RWPE2 (cell line): ENCODE measurements at regions not wholly inside any gene's neighbourhood (a gene's known extent, or its start where the extent isn't known, plus 50 kb on each side); places are given as distances from the start of the nearest gene placed in this dataset.
"Not testable (repeated sequence)": the region's sequence is repeated elsewhere in the genome, so short reads cannot be mapped to it uniquely, and the experiment has no call there.

Source experiments
- ATAC-seq: fragments of 200-7000 bp; cut with Tn5 transposase; 3 replicates; pipeline ENCODE4 v1.9.1; 2021; ENCODE audit warnings: low read depth
- DNase-seq: peaks from one replicate; pipeline ENCODE4 v3.0.0-alpha.2; 2020; ENCODE audit warnings: low spot score
- H3K27ac ChIP-seq: fragments of 450-650 bp; 2 replicates; pipeline ENCODE4 v1.5.1; 2017; ENCODE audit warnings: mild to moderate bottlenecking; ENCODE audit not compliant: poor library complexity, severe bottlenecking
- H3K27me3 ChIP-seq: fragments of 250-450 bp; sonication (Bioruptor Pico); 2 replicates; pipeline ENCODE4 v1.5.1; 2021; ENCODE audit warnings: mild to moderate bottlenecking, moderate library complexity; ENCODE audit not compliant: insufficient read depth, poor library complexity, severe bottlenecking
- H3K36me3 ChIP-seq: fragments of 250-450 bp; sonication (Bioruptor Pico); 2 replicates; pipeline ENCODE4 v1.5.1; 2020; ENCODE audit warnings: low read depth, mild to moderate bottlenecking, moderate library complexity
- H3K4me1 ChIP-seq: fragments of 250-450 bp; sonication (Bioruptor Pico); 2 replicates; pipeline ENCODE4 v1.5.1; 2021; ENCODE audit warnings: mild to moderate bottlenecking, moderate library complexity; ENCODE audit not compliant: insufficient read depth, poor library complexity, severe bottlenecking
- H3K4me3 ChIP-seq: fragments of 250-450 bp; sonication (Bioruptor Pico); 2 replicates; pipeline ENCODE4 v1.5.1; 2021; ENCODE audit warnings: mild to moderate bottlenecking, moderate library complexity; ENCODE audit not compliant: severe bottlenecking
- H3K9me3 ChIP-seq: fragments of 250-450 bp; sonication (Bioruptor Pico); 2 replicates; pipeline ENCODE4 v1.5.1; 2021; ENCODE audit warnings: mild to moderate bottlenecking, moderate library complexity; ENCODE audit not compliant: severe bottlenecking
- CTCF ChIP-seq: fragments of 450-650 bp; IDR thresholded peaks from one replicate; pipeline ENCODE4 v1.5.1; 2017; ENCODE audit warnings: mild to moderate bottlenecking, moderate library complexity; ENCODE audit not compliant: poor library complexity, severe bottlenecking

- H3K4me3 ChIP-seq: no peak overlapping the region
- no peak for TF ChIP-seq CTCF
- DNase-seq (no peak), ATAC-seq (no peak)
- H3K9me3 ChIP-seq: no peaks in the 10 kb centered on the region
- no peaks in the 10 kb centered on the region for H3K27me3 ChIP-seq
- H3K27ac ChIP-seq: no peak overlapping the region
- no peaks in the 10 kb centered on the region for H3K36me3 ChIP-seq
- H3K4me1 ChIP-seq: no peaks in the 10 kb centered on the region
These were observed 96.8 kb upstream of the IFNG-AS1 start for GRCh38 chr12:67892259-67893021.

- H3K27ac ChIP-seq: no peak overlapping the region
- H3K36me3 ChIP-seq: no peaks in the 10 kb centered on the region
- no peak for DNase-seq
- no peaks in the 10 kb centered on the region for H3K4me1 ChIP-seq
- H3K9me3 ChIP-seq: no peaks in the 10 kb centered on the region
- H3K4me3 ChIP-seq: no peak overlapping the region
- no peak for ATAC-seq
- H3K27me3 ChIP-seq: no peaks in the 10 kb centered on the region
- TF ChIP-seq CTCF: no peak
These were observed 96.1 kb upstream of the IFNG-AS1 start for GRCh38 chr12:67893022-67893580.

GRCh38 chr12:67900418-67900817, 88.8 kb upstream of the IFNG-AS1 start:
- not testable (repeated sequence) for H3K4me1 ChIP-seq, ATAC-seq, H3K4me3 ChIP-seq, DNase-seq, H3K36me3 ChIP-seq, H3K27ac ChIP-seq, H3K27me3 ChIP-seq, H3K9me3 ChIP-seq

GRCh38 chr12:67909091-67909531, 80.1 kb upstream of the IFNG-AS1 start:
- no peak overlapping the region for H3K4me3 ChIP-seq
- DNase-seq (no peak), ATAC-seq (no peak; the same call in 2 of the 3 replicates)
- H3K27ac ChIP-seq: peak overlapping the region; percentile 93
- TF ChIP-seq CTCF: no peak
- H3K9me3 ChIP-seq: no peaks in the 10 kb centered on the region
- peaks cover 31% of the 10 kb centered on the region for H3K4me1 ChIP-seq
- no peaks in the 10 kb centered on the region for H3K36me3 ChIP-seq
- H3K27me3 ChIP-seq: no peaks in the 10 kb centered on the region

GRCh38 chr12:67909681-67910080, 79.6 kb upstream of the IFNG-AS1 start:
- peak overlapping the region; percentile 93 for H3K27ac ChIP-seq
- TF ChIP-seq CTCF: no peak

More at GRCh38 chr12:67909681-67910080, 79.6 kb upstream of the IFNG-AS1 start:
- Histone ChIP-seq H3K4me1 (peaks cover 31% of the 10 kb centered on the region), H3K27me3 (no peaks in the 10 kb centered on the region), H3K36me3 (no peaks in the 10 kb centered on the region), H3K9me3 (no peaks in the 10 kb centered on the region), H3K4me3 (no peak overlapping the region)
- no peak for DNase-seq
- no peak for ATAC-seq
